Mesendoderm (in vitro differentiated cells): ENCODE measurements at regions not wholly inside any gene's neighbourhood (a gene's known extent, or its start where the extent isn't known, plus 50 kb on each side); places are given as distances from the start of the nearest gene placed in this dataset.
A peak's percentile ranks its signal among the peaks of the same experiment; 100 is the strongest.

Source experiments
- DNase-seq: peaks from one replicate; pipeline ENCODE4 v3.0.0; 2013
- H2AK5ac ChIP-seq: 2 replicates; pipeline ENCODE4 v1.6.1; 2013; ENCODE audit warnings: low read length, inconsistent platforms
- H2BK120ac ChIP-seq: 2 replicates; pipeline ENCODE4 v1.6.1; 2013; ENCODE audit warnings: low read depth, mild to moderate bottlenecking, low read length, moderate library complexity, mixed read lengths
- H2BK15ac ChIP-seq: replicated peaks from 2 replicates; pipeline ENCODE4 v1.6.1; 2013; ENCODE audit warnings: low read depth, mild to moderate bottlenecking, moderate library complexity
- H2BK5ac ChIP-seq: 2 replicates; pipeline ENCODE4 v1.6.1; 2013; ENCODE audit warnings: low read length, inconsistent platforms
- H3K18ac ChIP-seq: 2 replicates; pipeline ENCODE4 v1.6.1; 2013; ENCODE audit warnings: mild to moderate bottlenecking, low read length, mixed read lengths
- H3K23ac ChIP-seq: one replicate; pipeline ENCODE4 v1.6.1; 2013; ENCODE audit warnings: low read length
- H3K27ac ChIP-seq: 2 replicates; pipeline ENCODE4 v1.5.1; 2013; ENCODE audit warnings: low read depth, mild to moderate bottlenecking, inconsistent platforms, low read length, moderate library complexity
- H3K27me3 ChIP-seq: 2 replicates; pipeline ENCODE4 v1.6.1; 2013; ENCODE audit warnings: low read length, control low read depth, mild to moderate bottlenecking, inconsistent platforms; ENCODE audit not compliant: insufficient read depth, poor library complexity
- H3K36me3 ChIP-seq: 2 replicates; pipeline ENCODE4 v1.6.1; 2013; ENCODE audit warnings: low read length, inconsistent platforms; ENCODE audit not compliant: control insufficient read depth, insufficient read depth
- H3K4ac ChIP-seq: one replicate; pipeline ENCODE4 v1.6.1; 2013; ENCODE audit warnings: low read depth, mild to moderate bottlenecking, low read length, moderate library complexity
- H3K4me1 ChIP-seq: 2 replicates; pipeline ENCODE4 v1.6.1; 2013; ENCODE audit warnings: low read depth, low read length, inconsistent platforms; ENCODE audit not compliant: control insufficient read depth
- H3K4me2 ChIP-seq: 2 replicates; pipeline ENCODE4 v1.6.1; 2013; ENCODE audit warnings: low read length
- H3K4me3 ChIP-seq: 2 replicates; pipeline ENCODE4 v1.5.1; 2013; ENCODE audit warnings: mild to moderate bottlenecking, low read length
- H3K56ac ChIP-seq: one replicate; pipeline ENCODE4 v1.6.1; 2013; ENCODE audit warnings: low read length
- H3K79me1 ChIP-seq: 2 replicates; pipeline ENCODE4 v1.6.1; 2013; ENCODE audit warnings: low read length, inconsistent platforms
- H3K79me2 ChIP-seq: 2 replicates; pipeline ENCODE4 v1.6.1; 2013; ENCODE audit warnings: mild to moderate bottlenecking, low read length; ENCODE audit not compliant: control insufficient read depth, insufficient read depth
- H3K9ac ChIP-seq: 2 replicates; pipeline ENCODE4 v1.6.1; 2013; ENCODE audit warnings: low read length, inconsistent platforms
- H4K5ac ChIP-seq: one replicate; pipeline ENCODE4 v1.6.1; 2013; ENCODE audit warnings: low read length
- H4K8ac ChIP-seq: one replicate; pipeline ENCODE4 v1.6.1; 2013; ENCODE audit warnings: low read depth, mild to moderate bottlenecking, control low read depth, low read length, moderate library complexity
- WGBS: extraction: QIAGEN DNeasy Blood & Tissue Kit; methylation state at CpG from one replicate; pipeline ENCODE4 v1.1.7; 2013; ENCODE audit warnings: low lambda C conversion rate, missing lambda C conversion rate; ENCODE audit not compliant: insufficient coverage; ENCODE audit errors: extremely low coverage; 5-methylcytosine and 5-hydroxymethylcytosine counted together

- H3K4me3 ChIP-seq, result no peak overlapping the region
- no peak for DNase-seq
- no peak overlapping the region for H3K4me2 ChIP-seq
- H3K4me1 ChIP-seq, result peaks cover 3% of the 10 kb centered on the region
- no peaks in the 10 kb centered on the region for H3K36me3 ChIP-seq
- no peak overlapping the region for H3K4ac ChIP-seq
- no peak overlapping the region for H4K5ac ChIP-seq
- no peak overlapping the region for H3K9ac ChIP-seq
- H3K18ac ChIP-seq, result no peak overlapping the region
- no peak overlapping the region for H3K56ac ChIP-seq
- H3K79me1 ChIP-seq, result no peaks in the 10 kb centered on the region
- H3K79me2 ChIP-seq, result no peaks in the 10 kb centered on the region
- no peak overlapping the region for H3K23ac ChIP-seq
- no peak overlapping the region for H3K27ac ChIP-seq
- no peak overlapping the region for H2BK5ac ChIP-seq
- H3K27me3 ChIP-seq, result no peaks in the 10 kb centered on the region
- H2AK5ac ChIP-seq, result no peak overlapping the region
- H4K8ac ChIP-seq, result no peak overlapping the region
- H2BK15ac ChIP-seq, result no peak overlapping the region
- no peak overlapping the region for H2BK120ac ChIP-seq
Measured at GRCh38 chr9:7265181-7265580, 507.4 kb downstream of the KDM4C start.

- peaks cover 5% of the 10 kb centered on the region for H3K4me1 ChIP-seq
- H3K36me3 ChIP-seq, result no peaks in the 10 kb centered on the region
- no peak overlapping the region for H3K27ac ChIP-seq
- H3K4me3 ChIP-seq, result no peak overlapping the region
- peak overlapping the region; percentile 12 for H2BK5ac ChIP-seq
- no peak overlapping the region for H3K4ac ChIP-seq
- no peaks in the 10 kb centered on the region for H3K79me1 ChIP-seq
- H3K79me2 ChIP-seq, result no peaks in the 10 kb centered on the region
- no peak overlapping the region for H3K18ac ChIP-seq
- no peak overlapping the region for H3K4me2 ChIP-seq
- no CpG with 5 or more reads among the region's 6 CpGs for WGBS
- H3K23ac ChIP-seq, result no peak overlapping the region
- no peak overlapping the region for H4K5ac ChIP-seq
- H3K56ac ChIP-seq, result no peak overlapping the region
- no peak overlapping the region for H3K9ac ChIP-seq
- H2BK120ac ChIP-seq, result no peak overlapping the region
- no peak overlapping the region for H4K8ac ChIP-seq
- peak overlapping the region; percentile 18 for H2AK5ac ChIP-seq
- H3K27me3 ChIP-seq, result no peaks in the 10 kb centered on the region
- DNase-seq, result peak; percentile 43
- no peak overlapping the region for H2BK15ac ChIP-seq
Measured at GRCh38 chr9:7259544-7260241, 501.9 kb downstream of the KDM4C start.

GRCh38 chr9:7258688-7259396 is 501.1 kb downstream of the KDM4C start:
- Histone ChIP-seq H2BK5ac (no peak overlapping the region), H3K27ac (peak overlapping the region; percentile 14), H3K4ac (no peak overlapping the region), H3K27me3 (no peaks in the 10 kb centered on the region), H3K36me3 (no peaks in the 10 kb centered on the region), H4K8ac (no peak overlapping the region), H3K23ac (no peak overlapping the region), H2BK120ac (no peak overlapping the region), H3K4me3 (no peak overlapping the region), H3K9ac (no peak overlapping the region), H2AK5ac (no peak overlapping the region), H3K4me2 (no peak overlapping the region), H2BK15ac (no peak overlapping the region), H3K18ac (no peak overlapping the region), H4K5ac (no peak overlapping the region), H3K4me1 (peaks cover 5% of the 10 kb centered on the region), H3K56ac (no peak overlapping the region), H3K79me1 (no peaks in the 10 kb centered on the region), H3K79me2 (no peaks in the 10 kb centered on the region)
- DNase-seq, result peak; percentile 86
- WGBS, result no CpG with 5 or more reads among the region's 3 CpGs

GRCh38 chr9:7246917-7247522 is 489.2 kb downstream of the KDM4C start:
- H3K27me3 ChIP-seq, result no peaks in the 10 kb centered on the region
- no peak overlapping the region for H3K4ac ChIP-seq
- no peak overlapping the region for H2BK120ac ChIP-seq
- WGBS, result no CpG with 5 or more reads among the region's 3 CpGs
- no peak overlapping the region for H4K5ac ChIP-seq
- no peak overlapping the region for H3K18ac ChIP-seq
- no peak overlapping the region for H3K27ac ChIP-seq
- H3K79me1 ChIP-seq, result no peaks in the 10 kb centered on the region
- H3K9ac ChIP-seq, result no peak overlapping the region
- H2BK15ac ChIP-seq, result no peak overlapping the region
- H4K8ac ChIP-seq, result no peak overlapping the region
- H3K36me3 ChIP-seq, result no peaks in the 10 kb centered on the region
- no peak overlapping the region for H2BK5ac ChIP-seq
- no peak overlapping the region for H3K4me2 ChIP-seq
- H3K4me1 ChIP-seq, result no peaks in the 10 kb centered on the region
- DNase-seq, result no peak
- no peak overlapping the region for H2AK5ac ChIP-seq
- H3K4me3 ChIP-seq, result no peak overlapping the region
- H3K56ac ChIP-seq, result no peak overlapping the region
- no peak overlapping the region for H3K23ac ChIP-seq
- H3K79me2 ChIP-seq, result no peaks in the 10 kb centered on the region

GRCh38 chr9:7245976-7246580 is 488.3 kb downstream of the KDM4C start:
- no peak overlapping the region for H2BK120ac ChIP-seq
- H2BK15ac ChIP-seq, result no peak overlapping the region
- H4K8ac ChIP-seq, result no peak overlapping the region
- H3K27ac ChIP-seq, result no peak overlapping the region
- no peak overlapping the region for H3K56ac ChIP-seq
- no peak for DNase-seq
- no peak overlapping the region for H2BK5ac ChIP-seq
- H3K23ac ChIP-seq, result no peak overlapping the region
- no peak overlapping the region for H3K18ac ChIP-seq
- H3K4me1 ChIP-seq, result no peaks in the 10 kb centered on the region
- H3K4me2 ChIP-seq, result no peak overlapping the region
- no peak overlapping the region for H3K4ac ChIP-seq
- H3K9ac ChIP-seq, result no peak overlapping the region
- no peaks in the 10 kb centered on the region for H3K27me3 ChIP-seq
- no peak overlapping the region for H2AK5ac ChIP-seq
- no peaks in the 10 kb centered on the region for H3K79me2 ChIP-seq
- H3K79me1 ChIP-seq, result no peaks in the 10 kb centered on the region
- H4K5ac ChIP-seq, result no peak overlapping the region
- no peak overlapping the region for H3K4me3 ChIP-seq
- H3K36me3 ChIP-seq, result no peaks in the 10 kb centered on the region
- WGBS, result no CpG with 5 or more reads among the region's 8 CpGs
